ENCODE measurements at regions not wholly inside any gene's neighbourhood (a gene's known extent, or its start where the extent isn't known, plus 50 kb on each side); places are given as distances from the start of the nearest gene placed in this dataset.

- H3K27ac ChIP-seq, result no peak overlapping the region
- TF ChIP-seq, protein P1, sequence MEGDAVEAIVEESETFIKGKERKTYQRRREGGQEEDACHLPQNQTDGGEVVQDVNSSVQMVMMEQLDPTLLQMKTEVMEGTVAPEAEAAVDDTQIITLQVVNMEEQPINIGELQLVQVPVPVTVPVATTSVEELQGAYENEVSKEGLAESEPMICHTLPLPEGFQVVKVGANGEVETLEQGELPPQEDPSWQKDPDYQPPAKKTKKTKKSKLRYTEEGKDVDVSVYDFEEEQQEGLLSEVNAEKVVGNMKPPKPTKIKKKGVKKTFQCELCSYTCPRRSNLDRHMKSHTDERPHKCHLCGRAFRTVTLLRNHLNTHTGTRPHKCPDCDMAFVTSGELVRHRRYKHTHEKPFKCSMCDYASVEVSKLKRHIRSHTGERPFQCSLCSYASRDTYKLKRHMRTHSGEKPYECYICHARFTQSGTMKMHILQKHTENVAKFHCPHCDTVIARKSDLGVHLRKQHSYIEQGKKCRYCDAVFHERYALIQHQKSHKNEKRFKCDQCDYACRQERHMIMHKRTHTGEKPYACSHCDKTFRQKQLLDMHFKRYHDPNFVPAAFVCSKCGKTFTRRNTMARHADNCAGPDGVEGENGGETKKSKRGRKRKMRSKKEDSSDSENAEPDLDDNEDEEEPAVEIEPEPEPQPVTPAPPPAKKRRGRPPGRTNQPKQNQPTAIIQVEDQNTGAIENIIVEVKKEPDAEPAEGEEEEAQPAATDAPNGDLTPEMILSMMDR (conservative IDR thresholded peaks at IDR 0.05), result no peak
Measured at GRCh38 chr2:160564591-160564990, 71.0 kb upstream of the RBMS1 start.

- TF ChIP-seq, protein P1 (conservative IDR thresholded peaks at IDR 0.05), result no peak
- H3K27ac ChIP-seq, result no peak overlapping the region
Measured at GRCh38 chr2:160565099-160565845, 71.7 kb upstream of the RBMS1 start.

GRCh38 chr2:160566717-160567116, 73.1 kb upstream of the RBMS1 start:
- TF ChIP-seq, protein P1 (conservative IDR thresholded peaks at IDR 0.05), result no peak
- no peak overlapping the region for H3K27ac ChIP-seq

DNA sequence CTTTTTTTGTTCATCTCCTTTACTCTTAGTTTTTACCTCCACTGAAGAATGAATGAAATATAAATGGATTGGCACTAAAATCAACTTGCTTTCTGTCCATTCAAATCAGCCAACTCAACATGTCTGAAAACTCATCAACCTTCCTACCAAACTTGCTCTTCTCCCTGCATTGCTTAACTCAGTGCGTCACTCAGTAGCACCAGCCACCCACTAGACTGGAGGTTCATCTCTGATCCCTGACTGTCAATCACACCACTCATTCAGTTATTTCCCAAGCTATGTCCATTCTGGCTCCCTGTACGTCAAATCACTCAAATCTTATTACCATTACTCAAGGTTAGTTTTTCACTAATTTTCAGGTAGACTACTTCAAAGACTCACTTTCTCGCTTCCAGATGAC, 75.2 kb upstream of the RBMS1 start:
- TF ChIP-seq, protein P1 (conservative IDR thresholded peaks at IDR 0.05), result no peak
- no peak overlapping the region for H3K27ac ChIP-seq

GRCh38 chr2:160570376-160570775, 76.8 kb upstream of the RBMS1 start:
- TF ChIP-seq, protein P1 (conservative IDR thresholded peaks at IDR 0.05), result no peak
- H3K27ac ChIP-seq, result no peak overlapping the region

GRCh38 chr2:160574468-160575140, 81.0 kb upstream of the RBMS1 start:
- TF ChIP-seq, protein P1 (conservative IDR thresholded peaks at IDR 0.05), result no peak
- no peak overlapping the region for H3K27ac ChIP-seq

GRCh38 chr2:160575368-160575767, 81.8 kb upstream of the RBMS1 start:
- peak overlapping the region; percentile 60 for H3K27ac ChIP-seq
- TF ChIP-seq, protein P1 (conservative IDR thresholded peaks at IDR 0.05), result no peak
